H1 (cell line): ENCODE measurements at regions not wholly inside any gene's neighbourhood (a gene's known extent, or its start where the extent isn't known, plus 50 kb on each side); places are given as distances from the start of the nearest gene placed in this dataset.

ENCODE experiments used
- CHD7 ChIP-seq: fragments of 300-600 bp; sonication (generic); IDR thresholded peaks from 2 replicates; pipeline ENCODE4 v1.7.1; 2012; ENCODE audit warnings: low read length, moderate library complexity, mild to moderate bottlenecking, inconsistent platforms; ENCODE audit not compliant: insufficient replicate concordance
- CTCF ChIP-seq, 3 experiments: IDR thresholded peaks; 1 replicate in 2 of 3; 2 replicates in 1 of 3; pipeline versions ENCODE4 v1.5.1 to v1.6.1; 2011; ENCODE audit warnings: low read length in 3 of 3, mild to moderate bottlenecking in 3 of 3, inconsistent platforms in 2 of 3, low read depth in 1 of 3, moderate library complexity in 1 of 3; ENCODE audit not compliant: insufficient read depth in 1 of 3; ENCODE audit errors: control extremely low read depth in 1 of 3
- ZNF274 ChIP-seq: IDR thresholded peaks from 2 replicates; pipeline ENCODE4 v1.7.0; 2012; ENCODE audit warnings: low read length, borderline replicate concordance; ENCODE audit errors: extremely low read depth

- no peak for TF ChIP-seq CHD7
- TF ChIP-seq CTCF (IDR thresholded peaks at IDR 0.05; ENCODE audit: control extremely low read depth in 1 of 3, insufficient read depth in 1 of 3, low read depth in 1 of 3, low read length in 3 of 3): peak; percentile 58 to 93 (median 87)
- TF ChIP-seq ZNF274: no peak
These were observed 80.9 kb downstream of the NABP1 start (continued) for GRCh38 chr2:191758518-191759507.
